PC-3 (cell line): ENCODE measurements at regions not wholly inside any gene's neighbourhood (a gene's known extent, or its start where the extent isn't known, plus 50 kb on each side); places are given as distances from the start of the nearest gene placed in this dataset.
A peak's percentile ranks its signal among the peaks of the same experiment; 100 is the strongest.

Source experiments
- ATAC-seq: fragments of 200-7000 bp; cut with Tn5 transposase; 2 replicates; pipeline ENCODE4 v1.9.1; 2020; ENCODE audit warnings: mild to moderate bottlenecking, moderate library complexity
- BruUV-seq: library from RNA; stranded (reverse); fragments of 400-500 nt; replicated peaks from 2 replicates; lab custom pipeline; 2021; lab: Mats Ljungman, UMichigan
- CTCF ChIA-PET: fragments of 300-600 bp; sonication (Branson Sonifier 250); formaldehyde crosslinking; loops from one replicate; lab custom pipeline; 2022; ENCODE audit warnings: antibody characterized with exemption; lab: Charles Lee
- POLR2A ChIA-PET: fragments of 300-600 bp; sonication (Branson Sonifier 250); formaldehyde crosslinking; loops from one replicate; lab custom pipeline; 2022; ENCODE audit warnings: antibody characterized with exemption; ENCODE audit not compliant: unreplicated experiment; lab: Charles Lee
- DNase-seq: peaks from one replicate; pipeline ENCODE4 v3.0.0-alpha.2; 2015
- H2AFZ ChIP-seq: fragments of 300-600 bp; sonication (generic); 2 replicates; pipeline ENCODE4 v1.6.0; 2016; ENCODE audit warnings: antibody characterized with exemption, low read length
- H3F3A ChIP-seq: fragments of 300-600 bp; sonication (generic); one replicate; pipeline ENCODE4 v1.6.0; 2017; ENCODE audit warnings: antibody characterized with exemption, low read length, control low read depth, mild to moderate bottlenecking; ENCODE audit not compliant: unreplicated experiment
- H3K27ac ChIP-seq: fragments of 300-600 bp; sonication (generic); 2 replicates; pipeline ENCODE4 v1.5.1; 2016; ENCODE audit warnings: mild to moderate bottlenecking, low read length
- H3K27me3 ChIP-seq: fragments of 300-600 bp; sonication (generic); 2 replicates; pipeline ENCODE4 v1.6.1; 2016; ENCODE audit warnings: low read length, mixed read lengths
- H3K36me3 ChIP-seq: fragments of 300-600 bp; sonication (generic); 2 replicates; pipeline ENCODE4 v1.6.1; 2016; ENCODE audit warnings: low read depth, mixed run types, low read length, mixed read lengths
- H3K4me1 ChIP-seq: fragments of 300-600 bp; sonication (generic); 2 replicates; pipeline ENCODE4 v1.5.1; 2016; ENCODE audit warnings: low read length; ENCODE audit not compliant: insufficient read depth
- H3K4me2 ChIP-seq: fragments of 300-600 bp; sonication (generic); 2 replicates; pipeline ENCODE4 v1.6.0; 2016; ENCODE audit warnings: low read length
- H3K4me3 ChIP-seq: fragments of 300-600 bp; sonication (generic); 2 replicates; pipeline ENCODE4 v1.5.1; 2016; ENCODE audit warnings: mild to moderate bottlenecking, low read length, mixed read lengths
- H3K79me2 ChIP-seq: fragments of 300-600 bp; sonication (generic); 2 replicates; pipeline ENCODE4 v1.6.1; 2017; ENCODE audit warnings: low read length, mixed read lengths
- H3K9ac ChIP-seq: fragments of 300-600 bp; sonication (generic); 2 replicates; pipeline ENCODE4 v1.6.0; 2016; ENCODE audit warnings: mild to moderate bottlenecking, low read length
- H3K9me2 ChIP-seq: fragments of 300-600 bp; sonication (generic); replicated peaks from 2 replicates; pipeline ENCODE4 v1.6.1; 2016; ENCODE audit warnings: mixed run types, low read length, mixed read lengths
- H3K9me3 ChIP-seq: fragments of 300-600 bp; sonication (generic); 2 replicates; pipeline ENCODE4 v1.6.1; 2016; ENCODE audit warnings: low read length, mixed read lengths
- H4K20me1 ChIP-seq: fragments of 300-600 bp; sonication (generic); 2 replicates; pipeline ENCODE4 v1.6.1; 2016; ENCODE audit warnings: low read length, mixed read lengths
- CTCF ChIP-seq: fragments of 300-600 bp; sonication (generic); conservative IDR thresholded peaks from 2 replicates; pipeline ENCODE4 v1.5.1; 2017; ENCODE audit warnings: antibody characterized with exemption, low read depth, mild to moderate bottlenecking, low read length
- EZH2 ChIP-seq: fragments of 300-600 bp; sonication (generic); IDR thresholded peaks from one replicate; pipeline ENCODE4 v1.6.1; 2017; ENCODE audit warnings: antibody characterized with exemption, mild to moderate bottlenecking, low read length; ENCODE audit not compliant: unreplicated experiment
- EZH2phosphoT487 ChIP-seq: fragments of 300-600 bp; sonication (generic); IDR thresholded peaks from 2 replicates; pipeline ENCODE4 v1.6.1; 2018; ENCODE audit warnings: mild to moderate bottlenecking, antibody characterized with exemption, low read length, borderline replicate concordance
- intact Hi-C: fragments of 100-400 bp; cut with micrococcal nuclease; formaldehyde crosslinking; loops from 2 replicates; pipeline ENCODE4 v1.9.0; 2023

GRCh38 chr3:80696280-80696679 lies 928.5 kb upstream of the ROBO1 start:
- BruUV-seq, result no TSS peak
- POLR2A ChIA-PET, result no interaction called here
- Histone ChIP-seq H3K27ac (no peak overlapping the region), H3K4me1 (peaks cover 14% of the 10 kb centered on the region), H2AFZ (no peak overlapping the region), H3K9ac (no peak overlapping the region), H3K9me3 (no peaks in the 10 kb centered on the region), H3K36me3 (no peaks in the 10 kb centered on the region), H3K4me2 (peak overlapping the region; percentile 39), H3K79me2 (no peaks in the 10 kb centered on the region), H3K9me2 (no peaks in the 10 kb centered on the region), H3K4me3 (no peak overlapping the region), H3K27me3 (no peaks in the 10 kb centered on the region), H3F3A (no peaks in the 10 kb centered on the region), H4K20me1 (no peaks in the 10 kb centered on the region)
- intact Hi-C loops, result no loop called here
- no peak for TF ChIP-seq EZH2
- no peak for TF ChIP-seq CTCF
- no peak for TF ChIP-seq EZH2phosphoT487
- ATAC-seq, result peak; percentile 91
- CTCF ChIA-PET, result no interaction called here
- peak; percentile 93 for DNase-seq

- POLR2A ChIA-PET, result interaction anchor here (0.6 kb wide), 1 partner anchor 484 kb away, joined by 3 read pairs; no protein-coding TSS in a partner anchor
- no TSS peak for BruUV-seq
These were observed 921.0 kb upstream of the ROBO1 start for GRCh38 chr3:80688814-80689213.

More at GRCh38 chr3:80688814-80689213, 921.0 kb upstream of the ROBO1 start:
- no peak overlapping the region for H2AFZ ChIP-seq
- H3K27ac ChIP-seq, result no peak overlapping the region
- H3K36me3 ChIP-seq, result no peaks in the 10 kb centered on the region
- H3F3A ChIP-seq, result no peaks in the 10 kb centered on the region
- H3K27me3 ChIP-seq, result no peaks in the 10 kb centered on the region
- no peak overlapping the region for H3K4me2 ChIP-seq
- peak; percentile 57 for ATAC-seq
- no peak overlapping the region for H3K9ac ChIP-seq
- DNase-seq, result peak; percentile 57
- H4K20me1 ChIP-seq, result no peaks in the 10 kb centered on the region
- H3K9me2 ChIP-seq, result no peaks in the 10 kb centered on the region
- TF ChIP-seq EZH2 (no peak), CTCF (peak; percentile 55), EZH2phosphoT487 (no peak)
- CTCF ChIA-PET, result no interaction called here
- no peak overlapping the region for H3K4me3 ChIP-seq
- H3K4me1 ChIP-seq, result no peaks in the 10 kb centered on the region
- intact Hi-C loops, result loop anchor here (1.0 to 5.0 kb wide), 4 partner anchors 457 to 1168 kb away; no protein-coding TSS in a partner anchor
- H3K9me3 ChIP-seq, result no peaks in the 10 kb centered on the region
- H3K79me2 ChIP-seq, result no peaks in the 10 kb centered on the region
